Coronary artery (tissue), 2 donors: ENCODE measurements at regions not wholly inside any gene's neighbourhood (a gene's known extent, or its start where the extent isn't known, plus 50 kb on each side); places are given as distances from the start of the nearest gene placed in this dataset.

Experiments used
- DNase-seq: peaks from one replicate; pipeline ENCODE4 v3.0.0-alpha.2; 2017; ENCODE audit warnings: low spot score
- H3K27ac ChIP-seq, 2 donors: fragments of 200-600 bp; sonication (generic); one replicate each; pipeline ENCODE4 v1.5.1; 2016 to 2019
- H3K4me3 ChIP-seq: fragments of 200-600 bp; sonication (generic); 2 replicates; pipeline ENCODE4 v1.5.1; 2016; ENCODE audit warnings: mild to moderate bottlenecking, moderate library complexity
- TF ChIP-seq, protein P1 (sequence below): fragments of 200-600 bp; sonication (generic); IDR thresholded peaks from one replicate; pipeline ENCODE4 v1.5.1; 2019; ENCODE audit warnings: antibody characterized with exemption

DNA sequence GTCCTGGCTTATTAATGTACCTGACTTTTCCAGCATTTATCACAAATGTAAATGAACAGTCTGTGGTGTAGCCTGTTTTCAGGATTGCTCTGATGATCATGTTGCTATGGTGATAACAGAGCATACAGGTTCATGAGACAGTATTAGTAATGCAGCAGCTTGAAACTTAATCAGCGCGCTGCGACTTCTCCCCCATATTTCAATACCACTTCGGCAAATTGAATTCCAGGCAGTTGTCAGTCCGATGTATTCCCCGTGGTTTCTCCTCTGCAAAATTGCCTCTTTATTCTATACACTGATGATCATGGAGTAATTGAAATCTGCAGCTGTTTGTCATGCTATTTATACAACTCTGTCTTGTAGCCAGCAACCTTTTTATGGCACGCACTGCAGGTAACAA lies 239.3 kb downstream of the C4orf33 start:
- Histone ChIP-seq H3K4me3 (no peak overlapping the region), H3K27ac (no peak overlapping the region)
- DNase-seq, result no peak
- TF ChIP-seq, protein P1, sequence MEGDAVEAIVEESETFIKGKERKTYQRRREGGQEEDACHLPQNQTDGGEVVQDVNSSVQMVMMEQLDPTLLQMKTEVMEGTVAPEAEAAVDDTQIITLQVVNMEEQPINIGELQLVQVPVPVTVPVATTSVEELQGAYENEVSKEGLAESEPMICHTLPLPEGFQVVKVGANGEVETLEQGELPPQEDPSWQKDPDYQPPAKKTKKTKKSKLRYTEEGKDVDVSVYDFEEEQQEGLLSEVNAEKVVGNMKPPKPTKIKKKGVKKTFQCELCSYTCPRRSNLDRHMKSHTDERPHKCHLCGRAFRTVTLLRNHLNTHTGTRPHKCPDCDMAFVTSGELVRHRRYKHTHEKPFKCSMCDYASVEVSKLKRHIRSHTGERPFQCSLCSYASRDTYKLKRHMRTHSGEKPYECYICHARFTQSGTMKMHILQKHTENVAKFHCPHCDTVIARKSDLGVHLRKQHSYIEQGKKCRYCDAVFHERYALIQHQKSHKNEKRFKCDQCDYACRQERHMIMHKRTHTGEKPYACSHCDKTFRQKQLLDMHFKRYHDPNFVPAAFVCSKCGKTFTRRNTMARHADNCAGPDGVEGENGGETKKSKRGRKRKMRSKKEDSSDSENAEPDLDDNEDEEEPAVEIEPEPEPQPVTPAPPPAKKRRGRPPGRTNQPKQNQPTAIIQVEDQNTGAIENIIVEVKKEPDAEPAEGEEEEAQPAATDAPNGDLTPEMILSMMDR, result no peak

DNA sequence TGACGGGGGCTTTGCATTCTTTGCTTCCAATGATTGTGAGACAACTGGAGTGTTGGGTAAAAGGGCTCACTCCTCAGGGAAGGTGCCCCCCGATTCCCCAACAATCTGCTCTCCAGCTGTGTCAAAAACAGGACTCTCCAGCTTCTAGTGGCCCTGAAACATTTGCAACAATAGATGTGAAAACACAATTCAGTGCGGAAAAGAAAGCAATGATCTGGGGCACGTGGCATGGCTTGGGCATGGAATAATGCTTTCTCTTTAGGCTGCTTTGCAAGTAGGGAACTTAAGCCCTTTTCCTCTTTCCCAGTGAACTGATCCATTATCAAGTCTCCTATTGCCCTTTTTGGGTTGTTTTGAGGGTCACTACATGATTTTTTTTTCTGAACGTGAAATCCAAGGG lies 239.9 kb downstream of the C4orf33 start:
- H3K27ac ChIP-seq, result no peak overlapping the region
- TF ChIP-seq, protein P1, result no peak
- no peak overlapping the region for H3K4me3 ChIP-seq
- no peak for DNase-seq

DNA sequence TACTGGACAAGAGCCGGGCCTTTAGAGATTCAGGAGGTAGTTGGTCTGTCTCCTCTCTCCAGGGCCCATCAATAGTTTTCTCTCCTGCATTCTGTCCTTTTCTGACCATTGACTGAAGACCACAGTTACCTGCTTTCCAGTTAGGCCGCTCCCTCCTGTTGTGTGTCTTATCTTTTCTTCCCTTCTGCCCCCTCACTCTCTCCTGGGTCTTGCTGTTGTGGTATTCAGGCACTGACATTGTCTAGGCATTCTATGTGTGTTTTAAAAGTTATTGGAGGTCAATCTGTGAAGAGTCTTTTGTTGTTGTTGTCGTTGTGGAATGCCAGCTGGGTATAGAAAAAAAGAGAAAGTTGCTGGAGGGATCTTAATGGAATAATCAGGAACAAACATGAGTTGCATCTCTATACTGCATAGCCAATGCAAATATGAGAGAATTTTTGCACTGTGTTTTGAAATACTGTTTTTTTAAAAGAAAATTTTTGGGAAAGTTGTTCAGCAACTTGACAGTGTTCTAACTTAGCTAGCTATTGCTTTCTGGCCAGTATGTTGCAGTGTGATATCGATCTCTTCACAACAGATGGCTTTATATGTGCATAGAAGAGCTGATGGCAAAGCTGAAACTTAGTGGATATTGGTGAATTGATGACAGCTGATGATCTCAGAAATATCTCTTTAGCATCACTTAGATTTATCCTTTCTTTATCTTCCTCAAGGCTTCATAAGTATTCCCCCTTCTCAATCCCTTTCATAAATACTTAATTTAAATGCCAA lies 240.7 kb downstream of the C4orf33 start:
- no peak for DNase-seq
- no peak overlapping the region for H3K27ac ChIP-seq
- H3K4me3 ChIP-seq, result no peak overlapping the region
- TF ChIP-seq, protein P1, result no peak

DNA sequence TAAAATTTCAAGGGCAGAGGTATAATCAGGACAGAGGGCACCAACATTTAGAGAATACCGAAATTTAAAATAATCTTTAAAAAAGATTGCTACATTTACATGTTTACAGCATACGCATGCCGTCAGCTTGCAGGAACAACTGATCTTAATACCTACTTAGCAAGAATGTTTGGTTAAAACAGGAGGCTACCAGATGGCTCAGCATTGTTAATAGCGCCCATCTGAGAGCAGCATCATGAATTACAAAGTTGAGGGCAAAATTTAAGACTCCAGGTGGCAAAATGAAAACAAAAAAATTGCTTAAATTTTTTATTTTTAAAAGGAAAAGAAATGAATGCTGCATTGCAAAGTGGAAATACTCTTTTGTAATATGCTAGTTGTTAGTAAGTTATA lies 241.3 kb downstream of the C4orf33 start:
- TF ChIP-seq, protein P1, result no peak
- DNase-seq, result no peak
- Histone ChIP-seq H3K27ac (no peak overlapping the region), H3K4me3 (no peak overlapping the region)

DNA sequence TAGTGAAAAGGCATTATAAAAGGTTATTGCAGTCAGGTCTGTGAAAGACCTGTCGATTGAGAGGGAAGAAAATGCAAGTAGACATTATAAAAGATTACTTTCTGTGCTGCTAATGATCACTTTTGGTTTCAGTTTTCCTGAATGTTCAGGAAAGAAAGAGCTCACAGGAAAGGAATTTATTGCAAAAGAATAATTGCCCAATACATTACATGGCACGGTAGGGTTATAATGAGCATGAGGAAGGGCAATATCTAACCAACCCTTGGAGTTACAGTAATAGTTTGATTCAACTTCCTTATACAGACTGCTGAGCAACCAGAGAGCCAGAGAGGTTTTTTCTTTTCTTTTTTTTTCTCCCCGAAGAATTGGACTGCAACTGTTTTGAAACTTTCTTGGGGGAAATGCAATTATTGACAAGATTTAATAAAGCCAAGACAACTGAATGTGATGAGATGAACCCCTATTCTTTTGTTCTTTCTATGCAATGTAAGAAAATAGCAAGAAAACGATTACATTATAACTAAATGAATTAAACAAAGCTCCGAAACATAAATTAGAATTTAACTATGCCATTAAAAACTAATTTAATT lies 247.0 kb downstream of the C4orf33 start:
- Histone ChIP-seq H3K4me3 (no peak overlapping the region), H3K27ac (no peak overlapping the region)
- DNase-seq, result no peak
- TF ChIP-seq, protein P1, result no peak

DNA sequence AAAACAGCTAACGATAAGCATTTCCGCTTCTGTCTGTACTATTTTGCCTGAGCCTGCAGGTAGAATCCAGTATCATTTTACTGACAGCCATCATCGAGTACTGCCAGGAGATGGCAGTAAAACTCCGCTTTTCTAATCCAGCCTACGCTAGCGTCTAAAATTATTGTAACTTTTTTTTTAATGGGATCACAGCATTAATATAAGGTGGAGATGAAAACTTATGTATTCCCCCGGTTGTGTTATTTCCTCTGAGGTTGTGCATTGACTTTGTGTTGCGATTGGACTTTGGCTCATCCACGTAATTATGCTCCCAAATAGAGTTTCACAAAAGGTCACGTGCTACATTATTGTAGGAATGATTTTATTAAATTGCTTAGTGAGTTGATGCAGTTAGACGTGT lies 248.1 kb downstream of the C4orf33 start:
- TF ChIP-seq, protein P1, result peak; percentile 32
- Histone ChIP-seq H3K27ac (no peak overlapping the region), H3K4me3 (no peak overlapping the region)
- DNase-seq, result no peak

DNA sequence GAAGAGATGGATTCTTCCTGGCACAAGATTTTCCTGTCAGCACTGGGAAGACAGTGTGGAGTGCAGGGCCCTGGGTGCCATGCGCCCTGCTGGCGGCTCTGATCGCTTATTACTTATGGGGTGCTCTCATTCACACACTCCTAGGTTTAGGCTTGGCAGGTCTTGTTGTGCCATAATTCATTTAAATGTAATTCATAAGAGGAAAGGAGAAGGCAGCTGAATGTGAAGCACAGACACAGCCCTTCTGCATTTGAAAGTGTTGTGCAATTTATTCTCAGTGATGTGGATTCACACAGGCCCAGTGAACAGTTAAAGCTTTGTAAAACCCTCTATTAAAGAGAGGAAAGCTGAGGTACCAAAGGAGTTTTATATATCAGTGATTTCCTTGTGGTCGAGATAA lies 249.7 kb downstream of the C4orf33 start:
- H3K4me3 ChIP-seq, result no peak overlapping the region
- no peak overlapping the region for H3K27ac ChIP-seq
- no peak for DNase-seq
- TF ChIP-seq, protein P1, result no peak
